ENCODE measurements at regions not wholly inside any gene's neighbourhood (a gene's known extent, or its start where the extent isn't known, plus 50 kb on each side); places are given as distances from the start of the nearest gene placed in this dataset.

- H3K4me3 ChIP-seq, result no peak overlapping the region
- H3K9me3 ChIP-seq, result no peaks in the 10 kb centered on the region
- no peak overlapping the region for H3K27ac ChIP-seq
- no peaks in the 10 kb centered on the region for H3K27me3 ChIP-seq
- H3K36me3 ChIP-seq (ENCODE audit: low read depth, missing control alignments), result no peaks in the 10 kb centered on the region
- DNase-seq, result no peak
- WGBS, 2 donors, result 72 to 85% methylated on average over 2 of the region's 2 CpGs
- no peak for TF ChIP-seq CTCF (IDR thresholded peaks at IDR 0.05)
- no peak for TF ChIP-seq POLR2A (IDR thresholded peaks at IDR 0.05)
- no peaks in the 10 kb centered on the region for H3K4me1 ChIP-seq
- intact Hi-C loops (cut with DNase I; ENCODE audit: low total_unique reads), result no loop called here
These were observed 345.2 kb downstream of the VGLL3 start for GRCh38 chr3:86645756-86646155.

GRCh38 chr3:86634361-86634760 lies 356.6 kb downstream of the VGLL3 start:
- no peak overlapping the region for H3K4me3 ChIP-seq
- DNase-seq, result no peak
- H3K36me3 ChIP-seq (ENCODE audit: low read depth, missing control alignments), result no peaks in the 10 kb centered on the region
- H3K9me3 ChIP-seq, result no peaks in the 10 kb centered on the region
- intact Hi-C loops (cut with DNase I; ENCODE audit: low total_unique reads), result no loop called here
- H3K4me1 ChIP-seq, result no peaks in the 10 kb centered on the region
- H3K27me3 ChIP-seq, result no peaks in the 10 kb centered on the region
- no peak overlapping the region for H3K27ac ChIP-seq
- TF ChIP-seq CTCF (IDR thresholded peaks at IDR 0.05) (no peak), POLR2A (IDR thresholded peaks at IDR 0.05) (no peak)
- WGBS, 2 donors, result 66 to 81% methylated on average over 2 to 3 of the region's 3 CpGs

GRCh38 chr3:86629511-86629910 lies 361.4 kb downstream of the VGLL3 start:
- no peaks in the 10 kb centered on the region for H3K27me3 ChIP-seq
- no peaks in the 10 kb centered on the region for H3K4me1 ChIP-seq
- TF ChIP-seq CTCF (IDR thresholded peaks at IDR 0.05) (no peak), POLR2A (IDR thresholded peaks at IDR 0.05) (no peak)
- DNase-seq, result no peak
- WGBS, 2 donors, result 34 to 52% methylated on average over 4 of the region's 4 CpGs
- no peak overlapping the region for H3K27ac ChIP-seq
- no peaks in the 10 kb centered on the region for H3K9me3 ChIP-seq
- no peaks in the 10 kb centered on the region for H3K36me3 ChIP-seq (ENCODE audit: low read depth, missing control alignments)
- intact Hi-C loops (cut with DNase I; ENCODE audit: low total_unique reads), result no loop called here
- no peak overlapping the region for H3K4me3 ChIP-seq

- no peak for DNase-seq
- Histone ChIP-seq H3K9me3 (no peaks in the 10 kb centered on the region), H3K27ac (no peak overlapping the region), H3K4me3 (no peak overlapping the region), H3K27me3 (no peaks in the 10 kb centered on the region), H3K4me1 (no peaks in the 10 kb centered on the region), H3K36me3 (ENCODE audit: low read depth, missing control alignments) (no peaks in the 10 kb centered on the region)
- TF ChIP-seq CTCF (IDR thresholded peaks at IDR 0.05), result no peak
- no peak for TF ChIP-seq POLR2A (IDR thresholded peaks at IDR 0.05)
- 95 to 96% methylated on average over 2 of the region's 2 CpGs for WGBS, 2 donors
- intact Hi-C loops (cut with DNase I; ENCODE audit: low total_unique reads), result no loop called here
These were observed 366.8 kb downstream of the VGLL3 start for GRCh38 chr3:86624192-86624591.

GRCh38 chr3:86618706-86619105 lies 372.2 kb downstream of the VGLL3 start:
- Histone ChIP-seq H3K27ac (no peak overlapping the region), H3K9me3 (no peaks in the 10 kb centered on the region), H3K36me3 (ENCODE audit: low read depth, missing control alignments) (no peaks in the 10 kb centered on the region), H3K27me3 (no peaks in the 10 kb centered on the region), H3K4me1 (no peaks in the 10 kb centered on the region), H3K4me3 (no peak overlapping the region)
- TF ChIP-seq CTCF (IDR thresholded peaks at IDR 0.05) (no peak), POLR2A (IDR thresholded peaks at IDR 0.05) (no peak)
- WGBS, 2 donors, result 69 to 70% methylated on average over 5 of the region's 5 CpGs
- DNase-seq, result no peak
- intact Hi-C loops (cut with DNase I; ENCODE audit: low total_unique reads), result no loop called here

Data from testis (tissue), 2 donors.